Heart left ventricle (tissue), 13 donors: ENCODE measurements at regions not wholly inside any gene's neighbourhood (a gene's known extent, or its start where the extent isn't known, plus 50 kb on each side); places are given as distances from the start of the nearest gene placed in this dataset.

Source experiments
- POLR2A ChIP-seq, 2 donors: fragments of 450-650 bp; IDR thresholded peaks; one replicate each; pipeline ENCODE4 v1.6.1; 2017; ENCODE audit warnings: antibody characterized with exemption in 2 of 2, mild to moderate bottlenecking in 2 of 2, moderate library complexity in 2 of 2
- TF ChIP-seq, protein P1 (sequence below), 12 donors: fragments of 200-600 bp; sonication (generic) in 4 of 12; IDR thresholded peaks; one replicate each; pipeline versions ENCODE4 v1.5.0 to v1.8.0; 2018 to 2022; ENCODE audit warnings: antibody characterized with exemption in 12 of 12, mild to moderate bottlenecking in 5 of 12
- donor health status: ischemic (EF 13 %, LVEDD 7.1; RV severe dilation, severe dysfunction).
- donor health status: DM: no; HTN: yes; CAD: no.
- donor health status: DM: no; HTN: no; CAD: no.
- donor health status: ischemic (EF 25% LVEDD 6.9; RV normal size, moderate dysfunction).
- donor health status: ischemic (EF 25% LVEDD 5.7; RV mildly dilated, moderate dysfunction).
- donor health status: ischemic (EF 35%, LVEDD 5.7; RV mildly dilated, moderate dysfunction).
- donor health status: nonischemic (EF 11% LVEDD 7.7; RV severe dilation, severe dysfunction).
- donor health status: DM: yes; HTN: yes; CAD: no.
- donor health status: PGD.
- donor health status: ischemic (EF 29% LVEDD 5.4; RV normal size, mild dysfunction).
- donor health status: nonischemic (EF 23%, LVEDD 6.1; RV moderate dilation, normal function).

- TF ChIP-seq, protein P1, sequence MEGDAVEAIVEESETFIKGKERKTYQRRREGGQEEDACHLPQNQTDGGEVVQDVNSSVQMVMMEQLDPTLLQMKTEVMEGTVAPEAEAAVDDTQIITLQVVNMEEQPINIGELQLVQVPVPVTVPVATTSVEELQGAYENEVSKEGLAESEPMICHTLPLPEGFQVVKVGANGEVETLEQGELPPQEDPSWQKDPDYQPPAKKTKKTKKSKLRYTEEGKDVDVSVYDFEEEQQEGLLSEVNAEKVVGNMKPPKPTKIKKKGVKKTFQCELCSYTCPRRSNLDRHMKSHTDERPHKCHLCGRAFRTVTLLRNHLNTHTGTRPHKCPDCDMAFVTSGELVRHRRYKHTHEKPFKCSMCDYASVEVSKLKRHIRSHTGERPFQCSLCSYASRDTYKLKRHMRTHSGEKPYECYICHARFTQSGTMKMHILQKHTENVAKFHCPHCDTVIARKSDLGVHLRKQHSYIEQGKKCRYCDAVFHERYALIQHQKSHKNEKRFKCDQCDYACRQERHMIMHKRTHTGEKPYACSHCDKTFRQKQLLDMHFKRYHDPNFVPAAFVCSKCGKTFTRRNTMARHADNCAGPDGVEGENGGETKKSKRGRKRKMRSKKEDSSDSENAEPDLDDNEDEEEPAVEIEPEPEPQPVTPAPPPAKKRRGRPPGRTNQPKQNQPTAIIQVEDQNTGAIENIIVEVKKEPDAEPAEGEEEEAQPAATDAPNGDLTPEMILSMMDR (IDR thresholded peaks at IDR 0.05): no peak
- TF ChIP-seq POLR2A (IDR thresholded peaks at IDR 0.05): no peak
These were observed 142.4 kb downstream of the TTLL2 start for GRCh38 chr6:167467282-167467681.
